Left cardiac atrium (tissue), 4 donors: ENCODE measurements at regions not wholly inside any gene's neighbourhood (a gene's known extent, or its start where the extent isn't known, plus 50 kb on each side); places are given as distances from the start of the nearest gene placed in this dataset.

Source experiments
- ATAC-seq, 2 donors: fragments of 200-7000 bp; cut with Tn5 transposase; one replicate each; pipeline ENCODE4 v1.9.1; 2020; ENCODE audit warnings: mild to moderate bottlenecking in 2 of 2, moderate library complexity in 2 of 2
- DNase-seq: peaks from one replicate; pipeline ENCODE4 v3.0.0-alpha.2; 2020
- intact Hi-C, 2 donors: fragments of 100-400 bp; cut with DNase I; formaldehyde crosslinking; loops; one replicate each; pipeline versions ENCODE4 v1.14.1 to v1.15.1; 2022 to 2023
- donor health status: DM: no; HTN: yes; CAD: no.
- donor health status: DM: no; HTN: yes; CAD: no; lungs with severe emphysema.
- donor health status: DM: yes; HTN: yes; CAD: no.
- donor health status: Dilated cardiomyopathy.

DNA sequence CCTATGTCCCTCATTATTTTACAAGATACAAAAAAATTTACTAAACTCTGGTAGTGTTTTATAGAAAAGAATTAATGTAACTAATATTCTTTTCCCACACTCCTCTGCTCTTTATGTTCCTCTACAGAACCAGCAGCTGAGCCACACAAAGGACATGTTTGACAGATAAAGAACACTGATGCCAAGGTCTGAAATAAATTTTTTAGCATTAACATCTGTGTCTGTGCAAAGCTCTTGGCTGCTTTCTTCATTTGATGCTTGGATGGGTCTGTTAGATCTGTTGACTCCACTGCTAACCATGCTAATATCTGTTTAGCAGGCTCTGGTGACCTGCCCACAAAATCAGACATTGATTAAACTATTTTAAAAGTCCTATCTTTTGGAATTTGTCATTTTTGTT is 2363.8 kb downstream of the PCDH9 start:
- ATAC-seq (no peak), DNase-seq (no peak)
- intact Hi-C loops: no loop called here

DNA sequence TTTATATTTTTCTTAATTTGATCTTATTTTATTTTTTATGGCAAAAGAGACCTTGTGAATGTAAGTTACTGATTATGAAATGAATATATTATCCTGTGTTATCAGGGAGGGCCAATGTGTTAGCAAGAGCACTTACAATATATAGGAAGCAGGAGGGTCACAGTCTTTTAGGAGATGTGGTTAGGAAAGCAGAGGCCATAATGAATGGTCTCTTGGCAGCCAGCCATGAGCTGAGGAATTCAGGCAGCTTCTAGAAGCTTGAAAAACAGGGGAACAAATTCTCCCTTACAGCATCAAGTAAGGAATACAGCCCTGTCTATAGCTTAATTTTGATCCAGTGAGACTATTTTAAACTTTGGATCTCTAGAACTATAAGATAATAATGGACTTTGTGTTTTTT is 2374.6 kb downstream of the PCDH9 start:
- intact Hi-C loops: no loop called here
- ATAC-seq (no peak), DNase-seq (no peak)

DNA sequence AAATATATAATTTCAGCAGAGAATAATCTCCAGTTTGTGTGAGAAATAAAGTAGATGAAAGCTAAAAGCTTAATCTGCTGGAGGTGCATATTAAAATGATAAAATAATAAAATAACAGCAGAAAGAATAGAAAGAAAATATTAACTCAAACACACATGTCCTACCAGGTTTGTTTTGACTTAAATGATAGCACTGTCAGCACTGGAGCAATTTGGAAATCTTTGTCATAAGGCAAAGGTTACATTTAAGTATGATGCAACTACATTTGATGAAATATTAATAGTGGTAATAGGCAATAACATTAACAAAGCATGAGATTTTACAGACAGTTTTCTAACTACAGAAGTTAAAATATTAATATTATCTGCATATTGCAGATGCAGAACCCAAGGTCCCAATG is 2380.1 kb downstream of the PCDH9 start:
- ATAC-seq: no peak
- no peak for DNase-seq
- intact Hi-C loops: no loop called here

DNA sequence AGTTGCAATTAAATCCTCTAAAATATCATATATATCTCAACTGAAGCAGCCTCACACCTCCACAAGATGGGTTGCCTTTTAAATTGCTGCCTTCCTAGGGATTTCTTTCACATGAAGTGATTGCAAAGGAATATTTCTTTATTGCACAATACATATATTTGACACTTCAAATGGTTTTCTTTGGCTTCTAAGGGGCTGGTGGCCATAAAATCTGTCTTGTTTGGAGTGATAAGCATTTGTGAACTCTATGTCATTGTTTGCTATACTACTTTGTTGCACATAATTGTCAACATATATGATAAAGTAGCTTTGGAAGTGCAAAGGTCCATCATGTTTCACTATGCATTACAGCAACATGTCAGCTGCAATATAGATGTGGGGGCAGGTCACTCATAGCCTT is 2380.9 kb downstream of the PCDH9 start:
- DNase-seq (no peak), ATAC-seq (no peak)
- intact Hi-C loops: no loop called here

DNA sequence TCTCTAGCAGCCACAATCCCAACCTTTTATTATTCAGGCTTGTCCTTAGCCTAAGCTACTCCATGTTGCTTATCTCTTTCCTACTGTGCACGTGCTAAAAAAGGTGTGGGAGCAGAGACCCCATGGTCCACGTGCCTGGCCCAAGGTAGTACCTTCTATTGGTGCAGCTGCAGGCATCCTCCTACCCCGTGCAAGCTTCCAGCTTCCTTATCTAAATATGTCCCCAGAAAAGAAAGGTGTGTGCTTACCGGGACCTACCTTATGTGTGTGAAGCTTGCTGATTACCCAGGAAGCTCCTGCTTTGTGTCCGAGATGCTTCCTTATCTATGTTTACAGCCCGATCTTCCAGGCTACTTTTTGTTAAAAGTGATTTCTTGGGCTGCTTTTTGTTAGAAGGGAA is 2382.4 kb downstream of the PCDH9 start:
- intact Hi-C loops: no loop called here
- DNase-seq (no peak), ATAC-seq (no peak)

DNA sequence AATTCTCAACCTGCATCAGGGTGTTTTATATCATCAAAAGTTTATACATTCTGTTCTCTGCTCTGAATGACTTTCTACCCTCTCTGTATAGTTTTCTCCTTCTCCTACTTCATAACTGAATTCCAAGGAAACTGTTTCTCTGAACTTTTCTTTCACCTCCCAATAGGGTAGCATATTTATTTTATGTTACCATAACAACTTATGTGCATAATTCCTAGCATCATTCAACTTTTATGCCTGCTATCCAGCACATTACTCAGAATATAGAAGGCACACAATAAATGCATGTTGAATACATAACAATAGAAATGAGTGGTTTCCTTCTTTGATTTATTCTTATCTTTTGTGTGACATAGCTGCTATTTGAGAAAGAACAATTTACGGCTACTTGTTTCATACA is 2385.0 kb downstream of the PCDH9 start:
- intact Hi-C loops: no loop called here
- no peak for ATAC-seq
- DNase-seq: no peak

DNA sequence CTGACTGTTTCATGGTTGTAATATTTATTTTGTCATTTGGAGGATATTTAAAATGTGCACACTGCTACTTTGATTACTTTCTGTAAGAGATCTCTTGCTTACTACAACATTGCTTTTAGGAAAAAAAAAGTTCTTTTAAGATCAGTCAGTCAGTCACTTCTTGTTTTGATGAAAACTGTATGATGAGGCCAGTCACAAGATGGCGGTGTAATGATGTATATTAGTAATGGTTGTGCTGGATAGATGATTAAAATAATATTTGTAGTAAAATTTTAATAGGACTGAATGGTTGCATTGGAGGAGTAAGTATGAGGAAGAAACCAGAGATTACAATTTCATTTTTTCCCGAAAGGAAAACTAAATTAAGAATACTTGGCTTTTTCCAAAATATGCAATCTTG is 2411.1 kb downstream of the PCDH9 start:
- intact Hi-C loops: no loop called here
- no peak for DNase-seq
- no peak for ATAC-seq

DNA sequence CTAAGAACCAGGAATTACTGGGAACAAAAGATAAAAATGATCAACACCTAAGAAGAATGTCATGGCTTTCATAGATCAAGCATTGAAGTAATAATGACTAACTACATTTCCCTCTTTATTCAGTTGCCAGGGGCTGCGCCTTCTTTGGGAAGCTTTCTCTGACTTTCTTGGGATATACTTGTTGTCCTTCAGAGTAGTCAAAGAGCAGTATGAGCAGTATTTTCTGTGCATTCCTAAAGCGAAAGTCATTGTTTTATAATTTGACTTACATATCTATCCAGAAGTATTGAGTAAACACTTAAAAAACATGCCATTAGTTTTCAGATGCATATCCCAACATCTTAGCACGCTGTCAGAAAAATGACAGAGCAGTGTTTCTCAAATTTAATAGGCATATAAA is 2412.4 kb downstream of the PCDH9 start:
- intact Hi-C loops: no loop called here
- ATAC-seq (no peak), DNase-seq (no peak)

DNA sequence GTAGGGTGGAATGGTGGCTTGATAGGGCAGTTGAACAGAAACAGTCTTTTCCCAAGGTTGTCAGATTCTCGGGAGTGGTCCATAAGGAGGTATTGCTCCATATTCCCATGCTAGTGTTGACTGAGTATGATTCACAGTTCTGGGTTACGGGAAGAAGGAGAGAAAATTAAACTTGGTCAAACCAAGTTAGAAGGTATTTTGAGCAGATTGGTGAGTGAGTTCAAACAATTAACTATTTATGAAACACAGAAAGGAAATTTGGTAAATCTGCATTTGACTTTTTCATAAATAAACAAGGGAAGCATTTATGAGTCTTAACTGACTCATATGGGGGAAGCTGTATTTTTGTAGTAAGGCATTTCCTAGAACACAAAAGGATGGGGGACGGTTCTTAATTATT is 2419.4 kb downstream of the PCDH9 start:
- ATAC-seq (no peak), DNase-seq (no peak)
- intact Hi-C loops: no loop called here

DNA sequence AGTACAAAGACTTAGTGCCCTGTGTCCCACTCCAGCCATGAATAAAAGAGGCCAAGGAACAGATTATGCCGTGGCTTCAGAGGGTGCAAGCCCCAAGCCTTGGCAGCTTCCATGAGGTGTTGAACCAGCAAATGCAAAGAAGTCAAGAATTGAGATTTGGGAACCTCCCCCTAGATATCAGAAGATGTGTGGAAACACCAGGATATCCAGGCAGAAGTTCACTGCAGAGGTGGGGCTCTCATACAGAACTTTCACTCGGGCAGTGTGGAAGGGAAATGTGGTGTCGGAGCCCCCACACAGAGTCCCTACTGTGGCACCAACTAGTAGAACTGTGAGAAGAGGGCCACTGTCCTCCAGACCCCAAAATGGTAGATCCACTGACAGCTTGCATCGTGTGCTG is 2421.4 kb downstream of the PCDH9 start:
- intact Hi-C loops: no loop called here
- ATAC-seq (no peak), DNase-seq (no peak)

DNA sequence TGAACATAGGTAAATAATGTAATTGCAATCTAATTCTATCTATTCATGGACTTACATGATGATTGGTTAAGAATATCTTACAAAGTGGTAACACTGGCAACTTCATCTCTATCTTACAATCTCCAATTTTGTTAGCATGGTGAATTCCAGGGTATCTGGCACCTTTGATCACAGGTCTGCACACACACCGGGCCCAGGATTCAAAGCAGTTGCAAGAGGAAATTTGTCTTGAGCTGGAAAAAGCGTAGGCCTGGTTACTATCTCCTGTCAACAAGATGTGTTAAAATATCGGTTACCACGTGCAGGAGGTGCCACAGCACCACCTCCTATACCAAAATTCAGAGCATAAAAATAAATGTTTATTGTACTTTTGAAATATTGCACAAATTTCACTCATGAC is 2428.4 kb downstream of the PCDH9 start:
- DNase-seq (no peak), ATAC-seq (no peak)
- intact Hi-C loops: no loop called here

DNA sequence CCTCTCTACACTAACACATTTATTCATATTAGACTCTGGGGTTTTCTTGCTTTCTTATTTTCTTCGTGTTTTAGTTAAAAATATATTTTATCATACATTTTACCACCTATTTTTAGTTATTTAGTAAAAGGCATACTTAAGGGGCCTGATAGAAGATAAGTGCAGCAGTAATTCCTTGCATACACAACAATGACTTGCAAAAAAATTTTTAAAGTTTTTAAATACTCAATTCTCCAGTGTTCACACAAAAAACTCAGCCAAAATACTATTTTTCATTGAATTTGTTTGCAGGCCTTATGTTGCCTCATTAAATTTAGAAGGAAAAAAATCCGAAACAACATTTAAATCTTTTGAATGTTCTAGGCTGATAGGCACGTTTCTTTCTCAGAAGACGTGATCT is 2431.7 kb downstream of the PCDH9 start:
- intact Hi-C loops: no loop called here
- ATAC-seq: no peak
- DNase-seq: no peak

DNA sequence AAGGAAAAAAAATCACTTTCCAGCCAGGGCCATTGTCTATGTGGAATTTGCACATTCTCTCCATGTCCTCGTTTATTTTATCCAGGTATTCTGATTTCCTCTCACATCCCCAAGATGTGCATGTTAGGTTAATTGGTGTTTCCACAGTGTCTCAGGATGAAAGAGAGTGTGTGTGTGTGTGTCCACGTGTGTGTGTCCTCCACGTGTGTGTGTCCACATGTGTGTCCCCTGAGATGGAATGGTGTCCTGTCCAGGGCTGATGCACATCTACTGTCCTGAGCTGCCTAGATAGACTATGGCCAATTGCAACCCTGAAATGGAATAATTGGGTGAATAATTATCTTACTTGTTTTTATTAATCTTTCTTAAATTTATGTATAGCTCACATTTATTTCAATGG is 2436.5 kb downstream of the PCDH9 start:
- ATAC-seq (no peak), DNase-seq (no peak)
- intact Hi-C loops: no loop called here

DNA sequence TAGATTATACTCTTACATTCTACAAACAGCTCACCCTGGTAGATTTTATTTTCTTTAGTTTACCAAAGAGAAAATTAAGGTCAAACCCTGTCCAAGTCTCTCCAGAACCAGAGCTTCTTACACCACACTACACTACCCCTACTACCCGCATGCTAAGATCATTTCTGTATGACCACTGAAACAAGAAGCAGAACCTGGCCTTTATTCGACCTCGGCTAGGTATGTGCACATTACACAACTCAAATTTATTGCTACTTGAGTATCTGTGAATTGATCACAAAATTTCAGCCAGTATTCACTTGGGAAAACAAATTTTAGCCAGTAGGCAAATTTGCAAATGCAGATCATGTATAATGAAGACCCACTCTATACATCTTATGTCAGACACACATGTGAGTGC is 2437.0 kb downstream of the PCDH9 start:
- DNase-seq (no peak), ATAC-seq (no peak)
- intact Hi-C loops: no loop called here

DNA sequence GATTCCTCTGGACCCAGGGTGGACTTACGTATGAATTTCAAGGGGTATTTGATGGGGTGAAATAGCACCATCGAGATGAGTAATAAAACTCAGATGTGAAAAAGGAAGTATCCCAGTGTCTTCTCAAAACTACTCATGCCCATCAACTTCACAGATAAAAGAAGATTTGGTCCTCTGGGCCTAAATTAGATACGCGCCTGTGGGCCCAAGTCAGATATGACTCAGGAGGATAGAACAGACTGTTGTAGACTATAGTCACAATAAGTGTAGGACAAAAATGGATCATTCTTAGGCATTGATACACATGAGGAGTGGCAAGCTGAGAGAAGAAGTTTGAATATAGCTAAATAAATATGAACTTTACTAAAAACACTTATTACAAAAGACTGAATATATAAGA is 2438.8 kb downstream of the PCDH9 start:
- ATAC-seq: no peak
- no peak for DNase-seq
- intact Hi-C loops: no loop called here

DNA sequence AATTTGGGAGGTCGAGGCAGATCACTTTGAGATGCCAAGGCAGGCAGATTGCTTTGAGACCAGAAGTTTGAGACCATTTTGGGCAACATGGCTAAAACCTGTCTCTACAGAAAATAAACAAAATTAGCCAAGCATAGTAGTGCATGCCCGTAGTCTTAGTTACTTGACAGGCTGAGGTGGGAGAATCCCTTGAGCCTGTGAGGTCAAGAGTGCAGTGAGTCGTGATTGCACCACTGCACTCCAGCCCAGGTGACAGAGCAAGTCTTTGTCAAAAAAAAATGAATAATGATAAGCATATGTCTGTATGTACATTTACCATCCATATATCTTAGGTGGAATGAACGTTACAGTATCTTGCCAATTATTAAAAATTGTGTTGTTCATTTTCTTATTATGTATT is 2447.7 kb downstream of the PCDH9 start:
- intact Hi-C loops: no loop called here
- no peak for DNase-seq
- no peak for ATAC-seq

DNA sequence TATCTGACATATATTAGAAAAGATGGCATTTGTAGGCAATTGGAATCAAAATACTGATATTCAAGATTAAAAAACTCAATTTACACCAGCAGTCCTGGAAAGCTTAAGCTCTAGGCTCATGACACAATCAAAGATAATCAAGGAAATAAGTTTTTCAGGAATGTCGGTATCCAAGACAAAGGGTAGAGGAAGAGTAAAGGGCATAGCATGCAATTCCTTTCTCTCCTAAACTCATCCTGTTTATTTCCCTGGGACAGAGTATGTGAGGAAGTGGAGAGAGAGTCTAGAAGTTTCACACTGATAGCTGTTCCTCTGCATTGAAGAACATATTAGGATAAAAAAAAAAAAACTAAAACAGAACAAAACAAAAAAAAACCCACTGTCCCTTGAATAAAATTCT is 2452.1 kb downstream of the PCDH9 start:
- no peak for DNase-seq
- no peak for ATAC-seq
- intact Hi-C loops: no loop called here

DNA sequence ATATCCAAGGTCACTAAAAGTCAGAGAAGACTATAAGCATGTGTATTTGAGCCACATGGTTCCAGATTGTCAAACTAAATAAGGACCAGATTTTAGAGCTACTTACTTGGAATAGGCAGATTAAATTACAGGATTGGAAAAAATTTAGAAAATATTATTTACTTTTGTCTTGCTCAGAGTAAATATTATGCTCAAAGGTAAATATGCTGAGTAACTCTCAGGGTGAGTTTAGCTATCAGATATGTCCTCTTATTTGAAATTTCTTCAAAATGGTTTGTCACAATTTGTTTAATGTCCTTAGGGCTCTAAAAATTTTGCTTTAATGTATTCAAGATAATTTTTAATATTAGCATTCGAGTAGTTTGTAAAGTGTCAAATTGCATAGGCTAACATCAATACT is 2455.2 kb downstream of the PCDH9 start:
- intact Hi-C loops: no loop called here
- no peak for ATAC-seq

DNA sequence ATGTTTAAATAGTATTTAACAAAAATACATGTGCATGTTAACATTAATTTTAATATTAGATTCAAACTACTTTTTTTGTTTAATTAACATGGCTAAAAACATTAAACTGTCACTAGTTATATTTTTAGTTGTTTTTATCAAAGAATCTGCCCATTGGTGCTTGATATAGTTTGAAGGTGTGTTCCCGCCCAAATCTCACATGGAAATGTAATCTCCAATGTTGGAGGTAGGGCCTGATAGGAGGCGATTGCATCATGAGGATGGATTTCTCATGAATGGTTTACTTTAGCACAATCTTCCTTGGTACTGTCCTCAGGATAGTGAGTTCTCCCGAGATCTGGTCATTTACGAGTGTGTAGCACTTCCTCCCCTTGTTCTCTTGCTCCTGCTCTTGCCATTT is 2459.4 kb downstream of the PCDH9 start:
- intact Hi-C loops: no loop called here
- no peak for ATAC-seq
- no peak for DNase-seq

More for the DNA sequence above, 2455.2 kb downstream of the PCDH9 start:
- DNase-seq: no peak

DNA sequence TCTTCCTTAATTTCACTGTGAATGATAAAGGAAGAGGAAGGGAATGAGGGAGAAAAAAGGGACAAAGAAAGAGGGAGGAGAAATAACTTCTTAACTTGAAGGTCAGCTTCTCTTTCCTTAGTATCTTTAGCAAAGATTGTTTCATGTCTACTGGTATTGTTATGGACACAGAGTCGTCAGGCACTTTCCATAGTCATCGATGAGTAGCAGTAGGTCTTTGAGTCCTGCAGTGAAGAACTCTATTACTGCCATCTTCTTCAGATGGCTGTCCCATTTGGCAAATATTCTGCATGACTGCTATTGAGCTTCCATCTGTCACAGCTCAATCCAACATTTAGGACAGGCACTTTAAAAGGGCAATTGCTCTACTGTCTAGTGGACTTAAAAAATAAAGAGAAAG is 2463.1 kb downstream of the PCDH9 start:
- DNase-seq: no peak
- intact Hi-C loops: no loop called here
- no peak for ATAC-seq

DNA sequence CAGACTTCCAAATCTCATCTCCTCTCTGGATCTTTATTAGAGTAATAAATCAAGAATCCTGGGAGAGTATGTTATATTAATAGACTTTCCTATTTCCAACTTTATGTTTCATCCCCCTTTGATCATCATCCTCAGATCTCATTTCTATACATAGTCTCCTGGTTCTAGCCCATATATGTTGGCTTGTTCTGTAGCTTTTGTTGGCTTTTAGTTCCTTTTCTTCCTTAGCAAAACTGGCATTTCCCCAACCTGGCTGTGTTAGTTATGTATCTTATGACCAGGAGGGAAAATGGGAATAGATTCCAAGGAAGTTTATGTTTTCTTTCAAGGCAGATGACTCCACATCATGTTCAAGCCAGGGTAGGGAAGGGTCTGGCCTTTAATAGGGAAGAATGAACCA is 2464.5 kb downstream of the PCDH9 start:
- DNase-seq (no peak), ATAC-seq (no peak)
- intact Hi-C loops: no loop called here

DNA sequence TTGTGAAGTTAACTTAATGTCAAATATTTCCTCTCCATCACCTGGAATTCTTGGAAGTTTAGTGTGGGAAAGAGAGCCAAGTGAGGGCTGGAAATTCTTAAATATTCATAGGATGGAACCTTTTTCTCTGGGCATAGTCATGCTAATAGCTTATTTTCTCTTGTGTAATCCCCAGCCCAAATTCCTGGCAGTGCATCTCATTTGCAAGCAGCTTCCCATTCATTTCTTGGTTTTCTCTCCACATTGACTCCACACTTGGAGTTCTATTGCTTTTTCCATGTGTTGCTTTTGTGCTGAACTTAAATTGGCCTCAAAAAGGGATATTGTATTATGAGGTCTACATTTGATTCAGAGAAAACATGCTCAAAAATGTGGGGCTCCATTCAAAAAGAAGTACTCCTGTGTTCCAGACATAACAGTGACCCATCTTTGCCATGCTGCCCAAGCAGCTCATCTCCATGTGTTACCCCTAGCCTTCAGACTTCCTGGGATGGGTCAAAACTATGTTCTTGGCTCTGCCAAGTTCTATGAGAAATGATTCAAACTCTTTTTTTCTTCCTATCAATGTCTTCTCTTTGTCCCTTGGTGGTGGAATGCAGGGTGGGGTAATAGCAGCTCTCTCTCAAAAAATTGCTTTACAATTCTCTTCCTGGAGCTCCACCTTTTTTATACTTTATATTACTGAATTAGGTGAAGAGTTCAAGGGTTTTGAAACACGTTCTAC is 2471.5 kb downstream of the PCDH9 start:
- DNase-seq (no peak), ATAC-seq (no peak)
- intact Hi-C loops: no loop called here
